Liver (tissue), 8 donors: ENCODE measurements at regions not wholly inside any gene's neighbourhood (a gene's known extent, or its start where the extent isn't known, plus 50 kb on each side); places are given as distances from the start of the nearest gene placed in this dataset.

ENCODE experiments used
- DNase-seq: peaks from one replicate; pipeline ENCODE4 v3.0.0-alpha.2; 2017; ENCODE audit warnings: low spot score
- H3K27ac ChIP-seq, 2 donors: one replicate each; pipeline ENCODE4 v1.7.0; 2013; ENCODE audit warnings: inconsistent platforms in 2 of 2, low read length in 2 of 2, control low read depth in 1 of 2, low read depth in 1 of 2, mild to moderate bottlenecking in 1 of 2
- H3K27me3 ChIP-seq, 4 donors: one replicate each; pipeline versions ENCODE4 v1.6.1 to v1.7.0; 2013; ENCODE audit warnings: low read length in 3 of 4, inconsistent platforms in 1 of 4, mild to moderate bottlenecking in 1 of 4, moderate library complexity in 1 of 4; ENCODE audit not compliant: control insufficient read depth in 4 of 4, insufficient read depth in 4 of 4
- H3K36me3 ChIP-seq, 4 donors: one replicate each; pipeline versions ENCODE4 v1.6.1 to v1.7.0; 2013; ENCODE audit warnings: low read length in 3 of 4, mild to moderate bottlenecking in 3 of 4, low read depth in 1 of 4, moderate library complexity in 1 of 4; ENCODE audit not compliant: control insufficient read depth in 4 of 4, insufficient read depth in 3 of 4
- H3K4me1 ChIP-seq, 4 donors: one replicate each; pipeline versions ENCODE4 v1.6.1 to v1.7.0; 2013; ENCODE audit warnings: low read length in 3 of 4, mild to moderate bottlenecking in 3 of 4, moderate library complexity in 1 of 4; ENCODE audit not compliant: control insufficient read depth in 4 of 4, insufficient read depth in 4 of 4
- H3K4me3 ChIP-seq, 3 donors: one replicate each; pipeline versions ENCODE4 v1.6.1 to v1.7.0; 2013; ENCODE audit warnings: low read length in 3 of 3, control low read depth in 1 of 3, low read depth in 1 of 3, mild to moderate bottlenecking in 1 of 3
- H3K9ac ChIP-seq, 2 donors: one replicate each; pipeline ENCODE4 v1.7.0; 2013; ENCODE audit warnings: low read length in 2 of 2, mild to moderate bottlenecking in 2 of 2, moderate library complexity in 2 of 2, control low read depth in 1 of 2, low read depth in 1 of 2
- H3K9me3 ChIP-seq, 4 donors: one replicate each; pipeline versions ENCODE4 v1.6.1 to v1.7.0; 2013; ENCODE audit warnings: low read length in 3 of 4; ENCODE audit not compliant: control insufficient read depth in 4 of 4
- ATF3 ChIP-seq: IDR thresholded peaks from 2 replicates; pipeline ENCODE4 v1.6.1; 2016; ENCODE audit warnings: antibody characterized with exemption
- CTCF ChIP-seq: fragments of 150-350 bp; IDR thresholded peaks from 2 replicates; pipeline ENCODE4 v1.5.1; 2017; ENCODE audit warnings: improper control_type of control experiment, low read depth, low read length; ENCODE audit not compliant: missing input control
- EGR1 ChIP-seq, 2 donors: IDR thresholded peaks; 2 replicates each; pipeline ENCODE4 v1.6.1; 2016 to 2018; ENCODE audit warnings: antibody characterized with exemption in 2 of 2, low read depth in 2 of 2
- FOXA1 ChIP-seq: IDR thresholded peaks from 2 replicates; pipeline ENCODE4 v1.6.1; 2016; ENCODE audit warnings: antibody characterized with exemption
- FOXA2 ChIP-seq: IDR thresholded peaks from 2 replicates; pipeline ENCODE4 v1.6.1; 2016; ENCODE audit warnings: antibody characterized with exemption
- GABPA ChIP-seq, 2 donors: IDR thresholded peaks in 1 of 2; conservative IDR thresholded peaks in 1 of 2; 2 replicates each; pipeline ENCODE4 v1.6.1; 2016; ENCODE audit warnings: antibody characterized with exemption in 2 of 2, mild to moderate bottlenecking in 1 of 2, moderate library complexity in 1 of 2
- HNF4A ChIP-seq, 2 donors: conservative IDR thresholded peaks; 2 replicates each; pipeline ENCODE4 v1.6.1; 2016; ENCODE audit warnings: antibody characterized with exemption in 2 of 2, mild to moderate bottlenecking in 2 of 2
- HNF4G ChIP-seq: IDR thresholded peaks from 2 replicates; pipeline ENCODE4 v1.6.1; 2016; ENCODE audit warnings: antibody characterized with exemption
- JUND ChIP-seq, 2 donors: IDR thresholded peaks; 2 replicates each; pipeline ENCODE4 v1.6.1; 2016; ENCODE audit warnings: antibody characterized with exemption in 2 of 2
- MAX ChIP-seq: IDR thresholded peaks from 2 replicates; pipeline ENCODE4 v1.6.1; 2016; ENCODE audit warnings: antibody characterized with exemption
- NR2F2 ChIP-seq: IDR thresholded peaks from 2 replicates; pipeline ENCODE4 v1.6.1; 2016; ENCODE audit warnings: antibody characterized with exemption
- RAD21 ChIP-seq, 2 donors: IDR thresholded peaks; 2 replicates each; pipeline ENCODE4 v1.6.1; 2016; ENCODE audit warnings: antibody characterized with exemption in 2 of 2, mild to moderate bottlenecking in 2 of 2
- RXRA ChIP-seq, 2 donors: IDR thresholded peaks; 2 replicates each; pipeline ENCODE4 v1.6.1; 2017 to 2018; ENCODE audit warnings: antibody characterized with exemption in 2 of 2, mild to moderate bottlenecking in 1 of 2
- TAF1 ChIP-seq: conservative IDR thresholded peaks from 2 replicates; pipeline ENCODE4 v1.6.1; 2016; ENCODE audit warnings: antibody characterized with exemption, mild to moderate bottlenecking
- YY1 ChIP-seq: IDR thresholded peaks from 2 replicates; pipeline ENCODE4 v1.6.1; 2016; ENCODE audit warnings: antibody characterized with exemption, mild to moderate bottlenecking
- ZBTB33 ChIP-seq: IDR thresholded peaks from 2 replicates; pipeline ENCODE4 v1.6.1; 2016; ENCODE audit warnings: antibody characterized with exemption
- WGBS: extraction: QIAGEN DNeasy Blood & Tissue Kit; methylation state at CpG from one replicate; pipeline ENCODE4 v1.1.7; 2013; 5-methylcytosine and 5-hydroxymethylcytosine counted together
- donor health status: healthy.
- donor health status: healthy.
- donor health status: healthy.
- donor health status: healthy.
- donor health status: healthy.

- H3K9ac ChIP-seq = no peak overlapping the region
- no peak overlapping the region for H3K4me3 ChIP-seq
- TF ChIP-seq JUND (IDR thresholded peaks at IDR 0.05) = no peak
- TF ChIP-seq NR2F2 = no peak
- no peak for TF ChIP-seq EGR1 (IDR thresholded peaks at IDR 0.05; ENCODE audit: low read depth in 2 of 2)
- no peak for TF ChIP-seq MAX
- H3K27ac ChIP-seq = no peak overlapping the region
- no peaks in the 10 kb centered on the region for H3K27me3 ChIP-seq
- 69% methylated on average over 3 of the region's 3 CpGs for WGBS
- H3K4me1 ChIP-seq = no peaks in the 10 kb centered on the region
- no peaks in the 10 kb centered on the region for H3K9me3 ChIP-seq
- DNase-seq = no peak
- no peaks in the 10 kb centered on the region for H3K36me3 ChIP-seq
Measured at GRCh38 chr11:33605703-33606102, 94.9 kb downstream of the C11orf91 start.

GRCh38 chr11:33598426-33599069 lies 102.1 kb downstream of the C11orf91 start:
- H3K4me3 ChIP-seq = no peak overlapping the region
- 57% methylated on average over 19 of the region's 19 CpGs for WGBS

GRCh38 chr11:33594188-33594587 lies 106.4 kb downstream of the C11orf91 start:
- H3K27ac ChIP-seq = no peak overlapping the region
- H3K9ac ChIP-seq = no peak overlapping the region
- H3K4me3 ChIP-seq = no peak overlapping the region
- H3K4me1 ChIP-seq = no peaks in the 10 kb centered on the region
- peaks cover 0 to 6% (median 0%) of the 10 kb centered on the region in 4 donors for H3K27me3 ChIP-seq
- H3K36me3 ChIP-seq = no peaks in the 10 kb centered on the region
- DNase-seq = no peak
- H3K9me3 ChIP-seq = peaks cover 0 to 3% (median 2%) of the 10 kb centered on the region in 4 donors
- TF ChIP-seq RXRA (IDR thresholded peaks at IDR 0.05) (no peak), CTCF (no peak), RAD21 (IDR thresholded peaks at IDR 0.05) (no peak), EGR1 (IDR thresholded peaks at IDR 0.05; ENCODE audit: low read depth in 2 of 2) (no peak), NR2F2 (no peak), FOXA2 (no peak), GABPA (IDR thresholded peaks at IDR 0.05 in 1 of 2, conservative IDR thresholded peaks at IDR 0.05 in 1 of 2) (no peak), HNF4G (no peak), YY1 (no peak), ZBTB33 (no peak), MAX (no peak)

More at GRCh38 chr11:33598426-33599069, 102.1 kb downstream of the C11orf91 start:
- DNase-seq = no peak
- Histone ChIP-seq H3K27ac (no peak overlapping the region), H3K4me1 (no peaks in the 10 kb centered on the region), H3K9ac (no peak overlapping the region), H3K27me3 (peaks cover 0 to 9% (median 0%) of the 10 kb centered on the region in 4 donors), H3K36me3 (no peaks in the 10 kb centered on the region), H3K9me3 (peaks cover 0 to 3% (median under 1%) of the 10 kb centered on the region in 4 donors)
- TF ChIP-seq MAX (no peak), NR2F2 (no peak), ATF3 (no peak), RAD21 (IDR thresholded peaks at IDR 0.05) (no peak), FOXA1 (no peak), HNF4A (conservative IDR thresholded peaks at IDR 0.05) (no peak), TAF1 (no peak), FOXA2 (no peak), RXRA (IDR thresholded peaks at IDR 0.05) (no peak), YY1 (no peak), CTCF (no peak), GABPA (IDR thresholded peaks at IDR 0.05 in 1 of 2, conservative IDR thresholded peaks at IDR 0.05 in 1 of 2) (no peak)
